Trophoblast cell (in vitro differentiated cells and primary cell): ENCODE measurements at regions not wholly inside any gene's neighbourhood (a gene's known extent, or its start where the extent isn't known, plus 50 kb on each side); places are given as distances from the start of the nearest gene placed in this dataset.

ENCODE experiments used
- DNase-seq, 2 donors: peaks; one replicate each; pipeline ENCODE4 v3.0.0-alpha.2; 2016
- H2AFZ ChIP-seq: 2 replicates; pipeline ENCODE4 v1.6.1; 2013; ENCODE audit warnings: low read length, moderate library complexity, mild to moderate bottlenecking; ENCODE audit not compliant: insufficient read depth, poor library complexity
- H2AK5ac ChIP-seq: 2 replicates; pipeline ENCODE4 v1.6.1; 2013; ENCODE audit warnings: mild to moderate bottlenecking, low read length
- H2BK120ac ChIP-seq: 2 replicates; pipeline ENCODE4 v1.6.1; 2013; ENCODE audit warnings: low read length, mild to moderate bottlenecking, moderate library complexity; ENCODE audit not compliant: insufficient read depth, poor library complexity
- H2BK12ac ChIP-seq: 2 replicates; pipeline ENCODE4 v1.6.1; 2013; ENCODE audit warnings: mild to moderate bottlenecking, low read length, moderate library complexity
- H2BK5ac ChIP-seq: 2 replicates; pipeline ENCODE4 v1.6.1; 2013; ENCODE audit warnings: low read length, low read depth, moderate library complexity, mild to moderate bottlenecking; ENCODE audit not compliant: poor library complexity
- H3K14ac ChIP-seq: 2 replicates; pipeline ENCODE4 v1.6.1; 2013; ENCODE audit warnings: mild to moderate bottlenecking, low read length
- H3K18ac ChIP-seq: 2 replicates; pipeline ENCODE4 v1.6.1; 2013; ENCODE audit warnings: mild to moderate bottlenecking, low read length
- H3K23ac ChIP-seq: 2 replicates; pipeline ENCODE4 v1.6.1; 2013; ENCODE audit warnings: low read length
- H3K27ac ChIP-seq: 2 replicates; pipeline ENCODE4 v1.5.1; 2013; ENCODE audit warnings: low read depth, mild to moderate bottlenecking, inconsistent platforms, low read length, moderate library complexity
- H3K27me3 ChIP-seq: 2 replicates; pipeline ENCODE4 v1.6.1; 2013; ENCODE audit warnings: inconsistent platforms, mild to moderate bottlenecking, low read length, moderate library complexity; ENCODE audit not compliant: insufficient read depth
- H3K36me3 ChIP-seq, 2 experiments: 1 replicate in 1 of 2; 2 replicates in 1 of 2; pipeline ENCODE4 v1.6.1; 2013; ENCODE audit warnings: low read length in 2 of 2, mild to moderate bottlenecking in 2 of 2, moderate library complexity in 1 of 2; ENCODE audit not compliant: insufficient read depth in 2 of 2, control insufficient read depth in 1 of 2
- H3K4ac ChIP-seq: 2 replicates; pipeline ENCODE4 v1.6.1; 2013; ENCODE audit warnings: low read depth, mild to moderate bottlenecking, low read length, moderate library complexity
- H3K4me1 ChIP-seq, 2 experiments: 1 replicate in 1 of 2; 2 replicates in 1 of 2; pipeline ENCODE4 v1.6.1; 2013; ENCODE audit warnings: low read length in 2 of 2, mild to moderate bottlenecking in 2 of 2, moderate library complexity in 1 of 2; ENCODE audit not compliant: insufficient read depth in 2 of 2, control insufficient read depth in 1 of 2
- H3K4me2 ChIP-seq: 2 replicates; pipeline ENCODE4 v1.6.1; 2013; ENCODE audit warnings: inconsistent platforms, mild to moderate bottlenecking, low read length, moderate library complexity
- H3K4me3 ChIP-seq: 2 replicates; pipeline ENCODE4 v1.5.1; 2013; ENCODE audit warnings: mild to moderate bottlenecking, low read depth, low read length, inconsistent platforms
- H3K79me1 ChIP-seq: one replicate; pipeline ENCODE4 v1.6.1; 2013; ENCODE audit warnings: low read length
- H3K79me2 ChIP-seq: 2 replicates; pipeline ENCODE4 v1.6.1; 2013; ENCODE audit warnings: low read length, mild to moderate bottlenecking; ENCODE audit not compliant: control insufficient read depth, insufficient read depth, poor library complexity
- H3K9ac ChIP-seq: 2 replicates; pipeline ENCODE4 v1.6.1; 2013; ENCODE audit warnings: mild to moderate bottlenecking, low read length
- H3K9me3 ChIP-seq: 2 replicates; pipeline ENCODE4 v1.6.1; 2013; ENCODE audit warnings: low read depth, mild to moderate bottlenecking, control low read depth, inconsistent platforms, low read length; ENCODE audit not compliant: insufficient read depth
- H4K12ac ChIP-seq: 2 replicates; pipeline ENCODE4 v1.6.1; 2013; ENCODE audit warnings: low read depth, mild to moderate bottlenecking, low read length, moderate library complexity
- H4K8ac ChIP-seq: 2 replicates; pipeline ENCODE4 v1.6.1; 2013; ENCODE audit warnings: low read depth, mild to moderate bottlenecking, low read length, moderate library complexity
- H4K91ac ChIP-seq: one replicate; pipeline ENCODE4 v1.6.1; 2013; ENCODE audit warnings: low read depth, mild to moderate bottlenecking, low read length, moderate library complexity
- WGBS: extraction: QIAGEN DNeasy Blood & Tissue Kit; methylation state at CpG from one replicate; pipeline ENCODE4 v1.1.7; 2013; ENCODE audit warnings: missing lambda C conversion rate; ENCODE audit not compliant: insufficient read length, insufficient coverage; ENCODE audit errors: extremely low coverage; 5-methylcytosine and 5-hydroxymethylcytosine counted together

- Histone ChIP-seq H3K4me3 (no peak overlapping the region), H3K27me3 (no peaks in the 10 kb centered on the region), H3K4me2 (no peak overlapping the region), H3K36me3 (no peaks in the 10 kb centered on the region), H2AK5ac (no peak overlapping the region), H4K91ac (no peak overlapping the region), H3K9ac (no peak overlapping the region), H3K14ac (no peak overlapping the region), H3K27ac (no peak overlapping the region), H3K23ac (no peak overlapping the region), H3K9me3 (no peaks in the 10 kb centered on the region), H2BK12ac (no peak overlapping the region), H2AFZ (no peak overlapping the region), H4K12ac (no peak overlapping the region), H3K4ac (no peak overlapping the region), H3K18ac (no peak overlapping the region), H3K79me1 (no peaks in the 10 kb centered on the region), H4K8ac (no peak overlapping the region), H3K79me2 (no peaks in the 10 kb centered on the region), H3K4me1 (no peaks in the 10 kb centered on the region), H2BK5ac (no peak overlapping the region), H2BK120ac (no peak overlapping the region)
- no peak for DNase-seq
- no CpG with 5 or more reads among the region's 5 CpGs for WGBS
Observed at GRCh38 chr7:124432009-124432578, 333.5 kb downstream of the GPR37 start.

GRCh38 chr7:124429923-124430322, 335.7 kb downstream of the GPR37 start:
- no peak overlapping the region for H4K91ac ChIP-seq
- H3K27me3 ChIP-seq: no peaks in the 10 kb centered on the region
- no peak overlapping the region for H3K4me3 ChIP-seq
- no peak overlapping the region for H2AFZ ChIP-seq
- no peak overlapping the region for H2BK12ac ChIP-seq
- no peak for DNase-seq
- no peaks in the 10 kb centered on the region for H3K79me1 ChIP-seq
- no peaks in the 10 kb centered on the region for H3K9me3 ChIP-seq
- WGBS: no CpG with 5 or more reads among the region's 4 CpGs
- H3K9ac ChIP-seq: no peak overlapping the region
- no peaks in the 10 kb centered on the region for H3K4me1 ChIP-seq
- H2AK5ac ChIP-seq: no peak overlapping the region
- H3K36me3 ChIP-seq: no peaks in the 10 kb centered on the region
- H3K4ac ChIP-seq: no peak overlapping the region
- no peak overlapping the region for H3K4me2 ChIP-seq
- no peak overlapping the region for H2BK120ac ChIP-seq
- H4K8ac ChIP-seq: no peak overlapping the region
- no peaks in the 10 kb centered on the region for H3K79me2 ChIP-seq
- no peak overlapping the region for H4K12ac ChIP-seq
- H3K23ac ChIP-seq: no peak overlapping the region
- H3K14ac ChIP-seq: no peak overlapping the region
- no peak overlapping the region for H3K27ac ChIP-seq
- no peak overlapping the region for H3K18ac ChIP-seq
- H2BK5ac ChIP-seq: no peak overlapping the region

GRCh38 chr7:124428781-124429180, 336.8 kb downstream of the GPR37 start:
- H3K27ac ChIP-seq: no peak overlapping the region
- no peak overlapping the region for H4K12ac ChIP-seq
- H3K36me3 ChIP-seq: no peaks in the 10 kb centered on the region
- no peak overlapping the region for H3K9ac ChIP-seq
- no peaks in the 10 kb centered on the region for H3K79me1 ChIP-seq
- 100% methylated on average over 3 of the region's 7 CpGs for WGBS
- no peak overlapping the region for H2BK120ac ChIP-seq
- H3K27me3 ChIP-seq: no peaks in the 10 kb centered on the region
- no peaks in the 10 kb centered on the region for H3K4me1 ChIP-seq
- no peak overlapping the region for H4K91ac ChIP-seq
- no peak for DNase-seq
- no peaks in the 10 kb centered on the region for H3K79me2 ChIP-seq
- H3K18ac ChIP-seq: no peak overlapping the region
- no peak overlapping the region for H3K4me2 ChIP-seq
- no peak overlapping the region for H3K4ac ChIP-seq
- no peak overlapping the region for H2BK5ac ChIP-seq
- H2AK5ac ChIP-seq: no peak overlapping the region
- H3K23ac ChIP-seq: no peak overlapping the region
- H2BK12ac ChIP-seq: no peak overlapping the region
- H3K14ac ChIP-seq: no peak overlapping the region
- no peak overlapping the region for H3K4me3 ChIP-seq
- no peak overlapping the region for H4K8ac ChIP-seq
- H3K9me3 ChIP-seq: no peaks in the 10 kb centered on the region
- H2AFZ ChIP-seq: no peak overlapping the region

- Histone ChIP-seq H3K4me3 (no peak overlapping the region), H3K4ac (no peak overlapping the region), H2BK5ac (no peak overlapping the region), H3K18ac (no peak overlapping the region), H3K9ac (no peak overlapping the region), H3K79me2 (no peaks in the 10 kb centered on the region), H2BK120ac (no peak overlapping the region), H3K4me2 (no peak overlapping the region), H3K14ac (no peak overlapping the region), H4K91ac (no peak overlapping the region), H3K36me3 (no peaks in the 10 kb centered on the region), H3K9me3 (no peaks in the 10 kb centered on the region), H3K23ac (no peak overlapping the region), H3K4me1 (no peaks in the 10 kb centered on the region), H3K79me1 (no peaks in the 10 kb centered on the region), H2AFZ (no peak overlapping the region), H4K8ac (no peak overlapping the region), H3K27me3 (no peaks in the 10 kb centered on the region), H3K27ac (no peak overlapping the region), H4K12ac (no peak overlapping the region), H2AK5ac (no peak overlapping the region), H2BK12ac (no peak overlapping the region)
- no peak for DNase-seq
Observed at GRCh38 chr7:124426621-124427020, 339.0 kb downstream of the GPR37 start.
